Upper lobe of left lung (tissue), 4 donors: ENCODE measurements at regions not wholly inside any gene's neighbourhood (a gene's known extent, or its start where the extent isn't known, plus 50 kb on each side); places are given as distances from the start of the nearest gene placed in this dataset.

Experiments
- POLR2A ChIP-seq, 4 donors: fragments of 450-650 bp; IDR thresholded peaks; one replicate each; pipeline ENCODE4 v1.5.1; 2016 to 2017; ENCODE audit warnings: antibody characterized with exemption in 4 of 4, mild to moderate bottlenecking in 2 of 4
- POLR2AphosphoS5 ChIP-seq, 2 donors: sonication (generic); formaldehyde crosslinking; IDR thresholded peaks; one replicate each; pipeline ENCODE4 v1.5.1; 2017; ENCODE audit warnings: antibody characterized with exemption in 2 of 2
- TF ChIP-seq, protein P1 (sequence below), 6 experiments: fragments of 450-650 bp in 4 of 6; fragments of 200-600 bp in 2 of 6; sonication (generic) in 2 of 6; IDR thresholded peaks; one replicate each; pipeline ENCODE4 v1.5.1; 2016 to 2019; ENCODE audit warnings: antibody characterized with exemption in 6 of 6

DNA sequence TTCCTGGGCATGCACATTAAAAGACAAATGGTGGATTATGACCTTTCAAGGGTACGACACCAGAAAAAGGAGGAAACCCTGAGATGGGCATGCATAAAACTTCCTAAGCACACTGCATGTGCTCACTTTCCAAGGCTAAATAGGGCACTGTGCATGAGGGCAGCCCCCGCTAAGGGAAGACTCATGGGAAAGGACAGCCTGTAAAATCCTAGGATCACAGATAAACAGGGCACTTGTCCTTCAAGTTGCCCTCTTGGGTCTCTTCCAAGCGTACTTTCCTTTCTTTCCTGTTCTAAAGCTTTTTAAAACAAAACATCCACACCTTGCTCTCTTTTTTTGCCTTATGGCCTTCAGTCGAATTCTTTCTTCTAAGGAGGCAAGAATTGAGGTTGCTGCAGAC is 106.5 kb upstream of the SYNCRIP start:
- TF ChIP-seq, protein P1, sequence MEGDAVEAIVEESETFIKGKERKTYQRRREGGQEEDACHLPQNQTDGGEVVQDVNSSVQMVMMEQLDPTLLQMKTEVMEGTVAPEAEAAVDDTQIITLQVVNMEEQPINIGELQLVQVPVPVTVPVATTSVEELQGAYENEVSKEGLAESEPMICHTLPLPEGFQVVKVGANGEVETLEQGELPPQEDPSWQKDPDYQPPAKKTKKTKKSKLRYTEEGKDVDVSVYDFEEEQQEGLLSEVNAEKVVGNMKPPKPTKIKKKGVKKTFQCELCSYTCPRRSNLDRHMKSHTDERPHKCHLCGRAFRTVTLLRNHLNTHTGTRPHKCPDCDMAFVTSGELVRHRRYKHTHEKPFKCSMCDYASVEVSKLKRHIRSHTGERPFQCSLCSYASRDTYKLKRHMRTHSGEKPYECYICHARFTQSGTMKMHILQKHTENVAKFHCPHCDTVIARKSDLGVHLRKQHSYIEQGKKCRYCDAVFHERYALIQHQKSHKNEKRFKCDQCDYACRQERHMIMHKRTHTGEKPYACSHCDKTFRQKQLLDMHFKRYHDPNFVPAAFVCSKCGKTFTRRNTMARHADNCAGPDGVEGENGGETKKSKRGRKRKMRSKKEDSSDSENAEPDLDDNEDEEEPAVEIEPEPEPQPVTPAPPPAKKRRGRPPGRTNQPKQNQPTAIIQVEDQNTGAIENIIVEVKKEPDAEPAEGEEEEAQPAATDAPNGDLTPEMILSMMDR (IDR thresholded peaks at IDR 0.05), result no peak
- TF ChIP-seq POLR2AphosphoS5 (IDR thresholded peaks at IDR 0.05) (no peak), POLR2A (IDR thresholded peaks at IDR 0.05) (no peak)
